A549 (cell line): ENCODE measurements at regions not wholly inside any gene's neighbourhood (a gene's known extent, or its start where the extent isn't known, plus 50 kb on each side); places are given as distances from the start of the nearest gene placed in this dataset.

Experiments
- small RNA-seq, 6 experiments: library from RNA; depleted of rRNA; stranded (forward); fragments of <200 nt; gene quantifications; one replicate each; pipeline ENCODE3, GENCODE V24; 2012

Small RNAs in the stretch of these regions (small RNA-seq; reads per million reads assigned to genes)
- gene AC239809.1 (0 reads per million in 6 experiments), gene MIR6077 (0 to 1.6 (median 0) reads per million in 6 experiments), gene RF00019 (0 reads per million in 6 experiments), gene RNU1-120P (0.58 to 22.6 (median 8.2) reads per million in 6 experiments), gene RNU1-122P (2.6 to 213 (median 49.7) reads per million in 6 experiments), gene RNU1-13P (0.33 to 11.6 (median 0.70) reads per million in 6 experiments), gene RNVU1-1 (0.78 to 45.1 (median 3.3) reads per million in 6 experiments), gene RNVU1-2 (0 reads per million in 6 experiments), gene RNVU1-3 (0.70 to 445 (median 29.3) reads per million in 6 experiments)
